Esophagus muscularis mucosa (tissue), 3 donors: ENCODE measurements at regions not wholly inside any gene's neighbourhood (a gene's known extent, or its start where the extent isn't known, plus 50 kb on each side); places are given as distances from the start of the nearest gene placed in this dataset.

Source experiments
- CTCF ChIP-seq, 3 experiments: fragments of 200-600 bp in 2 of 3; fragments of 450-650 bp in 1 of 3; sonication (generic) in 2 of 3; IDR thresholded peaks; one replicate each; pipeline ENCODE4 v1.5.1; 2017 to 2019; ENCODE audit warnings: antibody characterized with exemption in 3 of 3, mild to moderate bottlenecking in 2 of 3, moderate library complexity in 1 of 3
- POLR2AphosphoS5 ChIP-seq, 2 donors: sonication (generic); formaldehyde crosslinking; IDR thresholded peaks; one replicate each; pipeline ENCODE4 v1.6.1; 2017; ENCODE audit warnings: antibody characterized with exemption in 2 of 2

GRCh38 chr16:64217789-64218535 lies 903.9 kb downstream of the CDH11 start:
- TF ChIP-seq POLR2AphosphoS5 (IDR thresholded peaks at IDR 0.05) = no peak
- no peak for TF ChIP-seq CTCF (IDR thresholded peaks at IDR 0.05)
